ENCODE measurements at regions not wholly inside any gene's neighbourhood (a gene's known extent, or its start where the extent isn't known, plus 50 kb on each side); places are given as distances from the start of the nearest gene placed in this dataset.
"Not testable (repeated sequence)": the region's sequence is repeated elsewhere in the genome, so short reads cannot be mapped to it uniquely, and the experiment has no call there.

DNA sequence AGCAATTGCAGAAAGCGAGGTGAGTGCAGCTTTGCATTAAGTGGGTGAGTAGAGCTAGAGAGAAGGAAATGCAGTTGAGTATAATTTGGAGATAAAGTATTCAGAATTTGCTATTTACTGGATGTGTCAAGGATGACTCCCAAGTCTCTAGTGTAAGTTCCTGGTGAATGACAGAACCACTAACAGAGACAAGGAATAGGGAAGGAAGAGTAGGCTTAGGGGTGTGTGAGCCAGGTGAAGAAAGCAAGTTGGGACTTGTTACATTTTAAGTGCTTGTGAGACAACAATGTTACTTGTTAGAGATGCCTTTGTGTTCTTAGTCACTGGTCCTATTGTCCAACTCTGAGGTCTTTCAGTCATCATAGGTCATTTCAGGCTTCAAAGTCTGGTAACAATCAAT lies 70.8 kb downstream of the TBC1D26 start:
- DNase-seq (ENCODE audit: low spot score): not testable (repeated sequence)

DNA sequence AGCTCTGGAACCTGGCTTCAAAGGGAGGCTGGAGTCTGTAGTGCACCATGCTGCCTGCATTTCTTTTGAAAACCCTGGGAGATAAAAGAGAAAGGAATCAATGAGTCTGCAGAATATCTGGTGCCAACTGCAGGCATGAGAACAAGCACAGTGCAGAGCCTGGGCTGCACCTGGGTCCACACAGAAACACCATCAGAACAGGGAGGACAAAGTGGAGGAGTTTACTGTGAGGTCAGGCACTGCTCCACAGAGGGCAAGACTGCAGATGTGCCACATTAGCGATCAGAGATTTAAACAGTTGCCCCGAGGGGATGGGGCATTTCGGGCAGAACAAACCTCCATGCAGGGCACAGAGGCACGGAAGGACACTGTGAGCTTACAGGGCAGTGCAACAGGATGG lies 74.7 kb downstream of the TBC1D26 start:
- DNase-seq (ENCODE audit: low spot score): not testable (repeated sequence)

DNA sequence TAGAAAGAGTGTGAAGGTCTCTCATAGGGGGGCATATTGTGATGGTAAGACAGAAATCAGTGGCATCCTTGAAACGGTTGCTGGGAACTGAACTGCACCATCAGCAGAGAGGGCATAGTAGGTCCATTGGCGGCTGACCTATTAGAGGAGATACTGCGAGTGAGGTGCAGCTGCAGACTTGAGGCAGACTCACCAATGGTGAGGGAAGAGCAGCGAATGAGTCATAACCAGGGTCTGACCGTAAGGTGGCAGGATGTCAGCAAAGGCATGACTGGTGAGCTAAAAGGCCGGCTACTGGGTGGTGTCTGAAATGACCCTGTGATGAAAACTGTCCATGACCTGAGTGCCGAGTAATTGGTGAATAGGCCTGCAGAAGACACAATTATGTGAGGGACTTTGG lies 81.3 kb downstream of the TBC1D26 start:
- DNase-seq (ENCODE audit: low spot score): not testable (repeated sequence)

DNA sequence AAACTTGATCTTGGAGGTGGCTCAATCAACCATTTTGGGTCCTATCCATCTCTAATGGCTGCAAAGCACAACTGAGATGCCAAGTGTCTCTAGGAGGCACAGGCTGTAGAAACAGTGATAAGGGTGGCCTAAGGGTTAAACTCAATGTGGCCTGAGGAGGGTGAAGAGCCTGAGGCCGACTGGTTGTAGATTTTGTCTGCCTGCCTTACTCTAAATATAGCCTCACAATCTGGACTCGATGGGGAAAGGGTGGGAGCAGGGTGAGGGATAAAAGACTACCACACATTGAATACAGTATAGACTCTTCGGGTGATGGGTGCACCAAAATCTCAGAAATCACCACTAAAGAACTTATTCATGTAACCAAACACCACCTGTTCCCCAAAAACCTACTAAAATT lies 81.9 kb downstream of the TBC1D26 start:
- not testable (repeated sequence) for DNase-seq (ENCODE audit: low spot score)

DNA sequence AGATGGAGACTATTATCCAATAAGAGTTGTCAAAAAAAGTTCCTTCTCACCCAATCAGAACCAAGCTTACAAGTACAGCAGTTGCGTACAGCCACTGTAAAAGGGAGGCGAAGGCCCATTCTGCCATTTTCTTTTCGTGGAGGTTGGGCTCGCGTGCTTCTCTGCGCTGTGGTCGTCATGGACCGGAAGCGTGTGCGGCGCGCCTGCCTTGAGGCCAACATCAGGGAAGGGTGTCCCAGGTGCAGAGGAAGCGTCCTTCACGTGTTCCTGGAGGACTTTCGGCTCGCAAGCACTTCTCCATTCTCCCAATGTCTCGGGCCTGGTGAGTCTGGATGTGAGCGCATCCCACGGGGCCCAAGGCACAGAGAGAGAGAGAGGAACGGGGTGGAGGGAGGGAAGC lies 85.8 kb downstream of the TBC1D26 start:
- not testable (repeated sequence) for DNase-seq (ENCODE audit: low spot score)

DNA sequence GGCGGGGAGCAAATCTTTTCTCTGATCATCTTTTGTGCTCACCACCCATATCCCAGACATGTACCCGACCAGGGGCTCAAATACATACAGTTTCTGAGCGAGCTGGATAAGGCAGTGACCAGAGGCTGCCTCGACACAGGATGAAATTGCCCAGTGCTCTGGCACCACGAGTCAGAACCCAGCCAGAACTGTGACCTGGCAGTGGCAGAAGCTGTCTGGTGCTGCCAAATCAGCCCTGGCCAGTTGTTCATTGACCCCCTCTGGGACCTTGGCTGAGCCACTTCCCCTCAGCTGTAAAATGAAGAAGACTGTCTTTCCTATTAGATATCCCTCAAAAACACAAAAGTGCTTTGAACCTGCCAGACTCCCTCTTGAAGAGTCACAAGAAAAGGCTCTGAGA lies 90.2 kb downstream of the TBC1D26 start:
- not testable (repeated sequence) for DNase-seq (ENCODE audit: low spot score)

GRCh38 chr17:15828727-15829314 lies 96.7 kb downstream of the TBC1D26 start:
- DNase-seq (ENCODE audit: low spot score): peak; percentile 79

DNA sequence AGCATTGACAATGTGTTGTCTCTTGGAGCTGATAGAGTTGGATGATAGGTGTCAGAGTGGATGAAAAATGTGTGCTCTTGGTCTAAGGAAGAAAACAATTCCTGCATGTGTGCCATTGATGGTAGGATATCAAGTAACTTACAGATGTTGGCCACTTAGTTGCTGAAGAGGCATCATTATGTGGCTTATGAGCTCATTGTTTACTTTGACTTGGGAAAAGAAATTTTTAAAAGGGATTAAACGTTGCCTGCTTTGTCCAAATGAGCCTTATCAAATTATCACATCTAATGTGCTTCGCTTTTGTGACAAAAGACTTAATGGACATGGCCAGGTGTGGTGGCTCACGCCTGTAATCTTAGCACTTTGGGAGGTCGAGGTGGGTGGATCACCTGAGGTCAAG lies 98.1 kb downstream of the TBC1D26 start:
- not testable (repeated sequence) for DNase-seq (ENCODE audit: low spot score)

DNA sequence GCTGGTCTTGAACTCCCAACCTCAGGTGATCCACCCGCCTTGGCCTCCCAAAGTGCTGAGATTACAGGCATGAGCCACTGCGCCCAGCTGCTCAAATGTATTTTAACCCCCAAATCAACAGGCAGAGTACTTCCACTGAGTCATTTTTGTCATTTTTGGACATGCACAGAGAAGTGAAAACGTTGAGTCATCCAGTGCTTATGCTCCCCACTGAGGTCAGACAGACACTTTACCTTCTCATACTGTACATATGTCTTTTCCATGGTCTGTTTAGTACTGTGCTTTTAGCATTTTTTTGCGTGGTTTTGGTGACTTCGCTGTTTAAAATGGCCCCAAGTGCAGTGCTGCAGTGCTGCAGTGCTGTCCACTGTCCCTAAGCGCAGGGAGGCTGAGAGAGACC lies 99.1 kb downstream of the TBC1D26 start:
- not testable (repeated sequence) for DNase-seq (ENCODE audit: low spot score)

GRCh38 chr17:15832921-15833480 lies 100.9 kb downstream of the TBC1D26 start:
- not testable (repeated sequence) for DNase-seq (ENCODE audit: low spot score)

DNA sequence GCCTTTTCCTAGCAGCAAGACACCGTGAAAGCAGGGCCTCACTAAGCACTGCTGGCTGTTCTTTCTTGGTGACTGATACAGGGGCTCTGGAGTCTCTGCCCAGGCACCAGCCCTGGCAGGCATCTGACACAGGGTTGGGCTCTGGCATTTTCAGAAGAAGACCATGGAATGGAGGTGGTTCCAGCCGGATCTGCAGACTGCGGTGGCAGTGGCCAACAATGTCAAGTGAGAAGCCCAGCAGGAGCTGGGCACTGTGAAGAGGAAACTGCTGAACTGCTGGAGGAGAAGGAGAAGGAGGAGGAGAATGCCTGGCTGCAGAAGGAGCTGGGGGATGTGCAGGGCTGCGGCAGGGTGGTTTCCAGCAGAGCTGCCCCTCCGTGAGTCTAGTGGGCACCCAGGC lies 101.8 kb downstream of the TBC1D26 start:
- DNase-seq (ENCODE audit: low spot score): not testable (repeated sequence)

DNA sequence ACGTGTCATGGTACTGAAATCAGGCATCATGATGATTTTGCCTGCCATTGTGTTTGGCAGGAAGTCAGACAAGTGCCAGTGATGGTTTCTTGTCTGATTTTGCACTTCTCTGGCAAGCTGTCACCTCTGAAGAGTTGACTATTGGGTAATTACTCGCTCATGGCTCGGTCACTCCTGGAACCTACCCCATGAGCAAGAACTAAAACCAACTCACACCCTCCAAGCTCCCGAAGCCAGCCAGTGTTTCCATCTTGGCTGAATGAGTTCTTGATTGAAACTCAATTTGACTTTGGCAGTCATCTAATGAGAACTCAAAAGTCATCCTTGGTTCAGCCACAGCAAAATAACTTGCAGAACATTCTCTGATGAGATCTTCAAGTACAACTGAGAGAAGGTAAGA lies 103.4 kb downstream of the TBC1D26 start:
- DNase-seq (ENCODE audit: low spot score): not testable (repeated sequence)

GRCh38 chr17:15836249-15836982 lies 104.3 kb downstream of the TBC1D26 start:
- DNase-seq (ENCODE audit: low spot score): not testable (repeated sequence)

DNA sequence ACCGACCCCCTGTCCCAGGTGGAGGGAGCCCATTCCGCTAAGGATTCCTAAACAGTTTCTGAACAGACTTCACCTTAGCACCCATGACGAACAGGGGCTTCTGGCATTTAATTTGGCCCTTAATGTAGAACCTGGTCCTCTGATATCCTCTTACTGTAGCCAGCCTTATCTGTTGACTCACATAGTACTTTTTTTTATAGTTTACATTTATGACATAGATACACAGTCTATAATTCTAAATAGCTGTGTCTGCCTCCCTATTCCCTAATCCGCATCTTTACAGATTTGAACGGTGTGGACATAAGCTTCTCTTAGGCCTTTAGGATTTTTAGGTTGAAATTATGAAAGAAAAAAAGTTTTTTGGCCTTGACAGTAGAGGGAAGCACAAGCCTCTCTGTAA lies 104.9 kb downstream of the TBC1D26 start:
- DNase-seq (ENCODE audit: low spot score): not testable (repeated sequence)

- not testable (repeated sequence) for DNase-seq (ENCODE audit: low spot score)
Observed at GRCh38 chr17:15847447-15848229, 97.3 kb upstream of the ADORA2B start.

GRCh38 chr17:15849054-15849453 lies 95.9 kb upstream of the ADORA2B start:
- DNase-seq (ENCODE audit: low spot score): peak; percentile 68

DNA sequence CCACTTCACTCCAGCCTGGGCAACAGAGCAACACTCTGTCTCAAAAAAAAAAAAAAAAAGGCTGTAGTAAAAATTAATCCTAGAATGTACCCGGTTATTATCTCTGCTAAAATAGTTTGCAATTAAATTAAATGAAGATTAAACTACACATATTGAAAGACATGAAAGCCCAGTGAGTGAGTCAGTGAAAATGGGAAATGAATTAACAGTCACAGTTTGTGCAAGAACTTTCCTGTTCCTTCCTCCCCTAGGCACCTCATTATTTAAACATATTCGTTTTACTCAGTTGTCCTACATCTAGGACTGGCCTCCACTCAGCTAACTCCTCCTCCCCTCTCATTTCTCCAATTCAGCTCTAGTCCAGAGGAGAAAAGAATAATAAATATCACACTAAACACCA lies 94.9 kb upstream of the ADORA2B start:
- not testable (repeated sequence) for DNase-seq (ENCODE audit: low spot score)

DNA sequence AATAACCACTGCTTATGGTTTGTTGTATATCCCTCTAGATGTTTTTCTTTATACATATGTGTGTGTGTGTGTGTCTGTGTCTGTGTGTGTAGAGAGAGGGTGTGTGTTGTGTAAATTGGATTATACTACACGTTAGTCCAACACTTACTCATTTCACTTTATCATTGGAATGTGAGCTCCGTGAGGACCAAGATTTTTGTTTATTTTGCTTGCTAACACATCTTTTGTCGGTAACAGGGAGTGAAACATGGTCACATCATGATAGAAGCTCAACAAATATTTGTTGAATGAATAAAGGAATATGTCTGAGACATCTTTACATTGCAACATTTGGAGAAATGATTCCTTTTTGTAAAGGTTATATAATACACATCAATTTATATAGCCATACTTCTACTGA lies 94.2 kb upstream of the ADORA2B start:
- DNase-seq (ENCODE audit: low spot score): not testable (repeated sequence)

GRCh38 chr17:15852863-15853262 lies 92.1 kb upstream of the ADORA2B start:
- DNase-seq (ENCODE audit: low spot score): not testable (repeated sequence)

GRCh38 chr17:15856191-15856590 lies 88.7 kb upstream of the ADORA2B start:
- DNase-seq (ENCODE audit: low spot score): not testable (repeated sequence)

- DNase-seq (ENCODE audit: low spot score): not testable (repeated sequence)
Observed at GRCh38 chr17:15856745-15857144, 88.2 kb upstream of the ADORA2B start.

DNA sequence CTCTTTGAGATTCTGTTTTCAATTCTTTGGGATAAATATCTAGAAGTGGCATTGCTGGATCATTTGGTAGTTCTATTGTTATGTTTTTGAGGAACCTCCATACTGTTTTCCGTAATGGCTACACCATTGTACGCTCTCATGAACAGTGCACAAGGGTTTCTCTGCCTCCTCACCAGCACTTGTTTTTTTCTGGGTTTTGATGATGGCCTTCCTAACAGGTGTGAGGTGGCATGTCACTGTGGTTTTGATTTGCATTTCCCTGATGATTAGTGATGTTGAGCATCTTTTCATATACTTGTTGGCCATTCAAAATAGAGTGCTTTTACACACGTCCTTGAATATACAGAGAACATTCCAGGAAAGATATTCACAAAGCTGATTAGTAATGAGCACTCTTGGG lies 86.8 kb upstream of the ADORA2B start:
- DNase-seq (ENCODE audit: low spot score): not testable (repeated sequence)

Data from ecto neural progenitor cell (in vitro differentiated cells).